GM12865 (cell line): ENCODE measurements at regions not wholly inside any gene's neighbourhood (a gene's known extent, or its start where the extent isn't known, plus 50 kb on each side); places are given as distances from the start of the nearest gene placed in this dataset.

Experiments
- DNase-seq: peaks from one replicate; pipeline ENCODE4 v3.0.0; 2010; ENCODE audit warnings: low read depth
- H3K4me3 ChIP-seq: 2 replicates; pipeline ENCODE4 v1.5.1; 2011; ENCODE audit warnings: mild to moderate bottlenecking, low read depth, low read length, control low read depth
- TF ChIP-seq, protein P1 (sequence below): IDR thresholded peaks from 2 replicates; pipeline ENCODE4 v1.5.1; 2011; ENCODE audit warnings: low read length, control low read depth, low read depth, inconsistent platforms; ENCODE audit not compliant: insufficient read depth; ENCODE audit errors: missing control alignments

DNA sequence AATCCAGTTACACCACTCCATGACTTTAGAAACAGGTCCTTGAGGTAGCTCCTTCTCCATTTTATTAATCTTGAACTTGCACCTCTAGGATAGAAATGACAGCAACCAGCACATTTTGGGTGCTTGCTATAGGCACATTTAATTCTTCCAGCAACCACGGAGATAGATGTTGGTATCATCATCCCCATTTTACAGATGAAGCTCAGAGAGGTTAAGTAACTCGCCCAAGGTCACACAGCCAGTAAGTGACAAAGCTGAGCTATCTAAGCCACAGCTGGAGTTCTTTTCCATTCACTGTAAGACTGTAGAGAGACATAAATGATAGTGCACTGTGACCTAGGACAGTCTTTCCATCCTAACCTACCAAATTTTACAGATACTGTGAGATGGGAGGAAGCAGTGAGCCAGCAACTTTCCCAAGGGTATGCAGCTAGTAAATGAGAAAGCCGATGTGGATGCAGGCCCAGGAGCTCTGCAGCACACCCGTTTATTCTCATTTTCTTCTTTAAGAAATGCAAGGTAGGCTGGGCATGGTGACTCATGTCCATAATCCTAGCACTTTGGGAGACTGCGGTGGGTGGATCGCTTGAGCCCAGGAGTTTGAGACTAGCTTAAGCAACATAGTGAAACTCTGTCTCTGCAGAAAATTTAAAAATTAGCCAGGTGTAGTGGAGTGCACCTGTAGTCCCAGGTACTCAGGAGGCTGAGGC is 103.2 kb downstream of the TBX5 start:
- no peak for DNase-seq
- no peak overlapping the region for H3K4me3 ChIP-seq
- TF ChIP-seq, protein P1, sequence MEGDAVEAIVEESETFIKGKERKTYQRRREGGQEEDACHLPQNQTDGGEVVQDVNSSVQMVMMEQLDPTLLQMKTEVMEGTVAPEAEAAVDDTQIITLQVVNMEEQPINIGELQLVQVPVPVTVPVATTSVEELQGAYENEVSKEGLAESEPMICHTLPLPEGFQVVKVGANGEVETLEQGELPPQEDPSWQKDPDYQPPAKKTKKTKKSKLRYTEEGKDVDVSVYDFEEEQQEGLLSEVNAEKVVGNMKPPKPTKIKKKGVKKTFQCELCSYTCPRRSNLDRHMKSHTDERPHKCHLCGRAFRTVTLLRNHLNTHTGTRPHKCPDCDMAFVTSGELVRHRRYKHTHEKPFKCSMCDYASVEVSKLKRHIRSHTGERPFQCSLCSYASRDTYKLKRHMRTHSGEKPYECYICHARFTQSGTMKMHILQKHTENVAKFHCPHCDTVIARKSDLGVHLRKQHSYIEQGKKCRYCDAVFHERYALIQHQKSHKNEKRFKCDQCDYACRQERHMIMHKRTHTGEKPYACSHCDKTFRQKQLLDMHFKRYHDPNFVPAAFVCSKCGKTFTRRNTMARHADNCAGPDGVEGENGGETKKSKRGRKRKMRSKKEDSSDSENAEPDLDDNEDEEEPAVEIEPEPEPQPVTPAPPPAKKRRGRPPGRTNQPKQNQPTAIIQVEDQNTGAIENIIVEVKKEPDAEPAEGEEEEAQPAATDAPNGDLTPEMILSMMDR = no peak

DNA sequence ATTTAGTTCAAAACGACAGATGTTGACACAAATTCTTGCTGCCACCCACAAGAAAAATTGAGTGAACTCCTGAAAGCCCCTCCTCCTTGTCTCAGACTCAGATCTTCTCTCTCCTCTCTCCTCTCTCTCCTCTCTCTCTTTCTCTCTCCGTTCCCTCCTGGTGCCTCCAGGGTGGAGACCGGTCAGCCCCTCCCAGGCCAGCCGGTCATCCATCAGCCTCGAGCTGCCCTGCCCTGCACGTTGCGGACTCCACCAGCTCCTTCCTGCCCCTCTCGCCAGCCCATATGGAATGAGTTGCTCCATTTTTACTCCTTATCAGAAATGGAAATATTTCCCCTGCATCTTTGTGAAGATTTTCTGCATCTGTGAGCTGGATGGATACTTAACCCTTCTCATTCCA is 103.8 kb downstream of the TBX5 start:
- no peak overlapping the region for H3K4me3 ChIP-seq
- TF ChIP-seq, protein P1 = no peak
- DNase-seq = no peak

DNA sequence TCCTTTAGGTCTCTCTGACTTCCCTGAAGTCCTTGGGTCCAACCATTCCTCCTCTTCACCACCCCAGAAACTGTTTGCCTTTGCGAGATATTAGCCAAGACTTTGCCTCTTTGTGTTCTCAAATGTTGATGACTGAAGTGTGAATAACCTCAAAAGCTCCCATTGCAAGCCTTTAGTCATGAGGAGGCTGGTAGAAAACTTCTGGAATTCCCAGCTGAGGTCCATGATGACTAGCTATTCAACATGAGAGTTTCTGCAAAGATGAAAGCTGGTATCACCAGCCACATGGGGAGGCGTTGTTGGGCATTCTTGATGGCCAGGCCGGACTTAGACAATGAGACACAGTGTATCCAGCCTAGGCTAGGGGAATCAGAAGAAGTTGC is 111.7 kb downstream of the TBX5 start:
- H3K4me3 ChIP-seq = no peak overlapping the region
- TF ChIP-seq, protein P1 = no peak
- DNase-seq = no peak

DNA sequence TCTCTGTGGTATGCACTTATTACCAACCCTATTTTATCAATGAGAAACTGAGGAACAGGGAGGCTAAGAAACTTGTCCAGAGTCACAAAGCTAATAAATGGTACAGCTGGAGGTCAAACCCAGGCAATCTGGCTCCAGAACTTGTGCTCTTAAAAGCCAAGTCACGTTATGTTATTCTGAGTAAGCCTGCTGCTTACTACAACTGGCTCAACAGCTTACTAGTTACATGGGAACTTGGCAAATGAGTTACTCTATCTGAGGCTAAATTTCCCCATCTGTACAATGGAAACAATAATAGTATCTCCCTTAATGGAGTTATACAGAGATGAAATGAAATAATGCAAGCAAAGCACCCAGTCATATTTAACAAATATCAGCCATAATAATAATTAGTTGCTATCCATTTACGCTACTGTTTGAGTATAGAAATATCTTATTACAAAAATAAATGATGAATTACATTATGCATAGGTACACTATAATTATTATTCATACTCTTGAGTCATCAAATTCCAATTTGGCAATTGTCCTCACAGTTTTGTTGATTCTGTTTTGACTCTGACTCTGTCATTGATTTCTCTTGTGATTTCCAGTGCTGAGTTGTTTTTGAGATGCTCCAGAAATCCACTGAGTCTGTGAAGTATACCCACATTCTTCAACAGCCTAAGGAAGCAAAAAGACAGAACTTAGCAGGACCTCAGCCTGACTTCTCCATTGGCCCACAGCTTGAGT is 112.2 kb downstream of the TBX5 start:
- no peak for DNase-seq
- TF ChIP-seq, protein P1 = no peak
- no peak overlapping the region for H3K4me3 ChIP-seq

DNA sequence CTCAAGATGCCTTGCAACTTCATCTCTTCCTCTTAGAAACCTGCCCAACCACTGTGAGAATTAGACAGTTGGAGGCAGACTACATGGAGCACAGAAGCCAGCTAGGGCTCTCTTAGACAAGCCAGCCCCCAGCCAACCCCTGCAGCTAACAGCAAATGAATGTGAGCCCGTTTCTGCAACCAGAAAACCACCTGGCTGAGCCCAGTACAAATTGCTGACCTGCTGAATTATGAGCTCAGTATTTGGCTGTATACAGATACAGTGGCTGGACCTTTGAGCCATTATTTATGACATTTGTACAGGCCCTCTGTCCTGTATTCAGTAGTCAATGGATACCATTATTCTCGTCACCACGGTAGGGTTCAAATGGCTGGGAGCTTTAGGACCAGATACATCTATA is 112.9 kb downstream of the TBX5 start:
- no peak for DNase-seq
- TF ChIP-seq, protein P1 = no peak
- no peak overlapping the region for H3K4me3 ChIP-seq

DNA sequence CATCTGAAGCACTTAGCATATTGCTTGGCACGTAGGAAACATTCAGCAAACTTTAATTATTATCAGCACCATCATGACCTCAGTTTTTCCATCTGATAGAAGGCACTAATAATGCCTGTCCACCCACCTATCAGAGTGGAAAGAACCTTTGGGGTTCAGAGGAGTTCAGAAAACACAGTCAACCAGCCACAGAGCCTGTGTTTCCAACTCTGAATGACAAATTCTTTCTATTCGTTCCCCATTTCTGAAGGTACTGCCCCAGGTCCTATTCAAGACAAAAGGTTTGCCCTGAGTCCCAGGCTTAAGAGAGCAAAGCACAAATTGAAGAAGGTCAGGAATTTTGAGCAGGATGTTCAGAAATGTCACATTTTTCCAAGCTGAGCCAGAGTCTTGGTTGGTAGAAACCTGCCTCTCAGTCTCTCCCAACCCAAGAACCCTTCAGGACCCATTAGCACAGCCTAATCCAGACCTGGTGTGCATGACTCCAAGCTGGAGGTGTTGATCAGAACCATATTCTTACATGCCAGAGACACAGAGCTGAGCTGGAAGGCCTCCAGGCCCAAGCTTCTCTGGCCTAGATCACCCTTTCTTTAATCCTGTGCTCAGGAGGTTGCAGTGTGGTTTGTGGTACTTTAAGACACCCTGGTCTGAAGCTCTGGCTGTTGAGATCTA is 114.4 kb downstream of the TBX5 start:
- H3K4me3 ChIP-seq = no peak overlapping the region
- TF ChIP-seq, protein P1 = no peak
- no peak for DNase-seq
